DMS153 treated with DMSO at 0.1 percent for 48 hours (cell line): ENCODE measurements at regions not wholly inside any gene's neighbourhood (a gene's known extent, or its start where the extent isn't known, plus 50 kb on each side); places are given as distances from the start of the nearest gene placed in this dataset.
"Not testable (repeated sequence)": the region's sequence is repeated elsewhere in the genome, so short reads cannot be mapped to it uniquely, and the experiment has no call there.

Source experiments
- DNase-seq: peaks from one replicate; lab custom pipeline; 2025; ENCODE audit not compliant: unreplicated experiment; lab: John Stamatoyannopoulos, UW

DNA sequence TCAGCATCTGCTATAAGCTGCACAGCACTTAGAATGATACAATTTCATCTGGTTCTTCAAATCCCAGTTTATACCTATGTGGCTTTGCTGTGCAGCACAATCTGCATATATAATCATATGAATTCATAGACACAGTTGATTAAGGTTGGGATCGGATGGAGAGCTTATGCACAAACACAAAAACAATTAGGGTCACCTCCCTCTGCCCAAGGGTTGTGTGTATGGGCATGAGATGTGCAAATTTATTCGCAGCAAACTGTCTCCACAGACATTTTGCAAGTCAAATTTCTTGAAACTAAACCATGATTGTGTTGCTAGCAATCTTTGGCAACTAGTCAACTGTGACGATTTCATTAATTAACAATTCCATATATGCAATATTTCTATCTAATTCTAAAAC lies 955.7 kb downstream of the SORCS3 start:
- DNase-seq, result no peak

DNA sequence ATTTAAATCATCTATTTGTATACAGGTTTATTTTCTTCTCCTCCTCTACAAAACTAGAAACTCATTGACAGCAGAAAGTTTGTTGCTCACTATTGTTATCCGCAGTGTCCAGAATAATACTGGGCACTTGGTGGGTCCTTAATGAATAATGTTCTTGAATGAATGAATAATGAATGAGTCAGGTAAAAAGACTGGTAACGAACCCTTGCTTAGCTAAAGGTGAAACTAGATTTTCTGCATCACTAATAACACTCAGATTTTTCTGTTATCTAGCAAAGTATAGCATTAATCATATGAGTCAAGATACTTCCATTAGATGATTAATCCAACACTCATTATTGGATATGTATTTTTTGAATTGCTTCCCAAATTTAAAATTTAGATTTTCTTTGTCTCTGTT lies 953.2 kb downstream of the SORCS3 start:
- DNase-seq, result no peak

DNA sequence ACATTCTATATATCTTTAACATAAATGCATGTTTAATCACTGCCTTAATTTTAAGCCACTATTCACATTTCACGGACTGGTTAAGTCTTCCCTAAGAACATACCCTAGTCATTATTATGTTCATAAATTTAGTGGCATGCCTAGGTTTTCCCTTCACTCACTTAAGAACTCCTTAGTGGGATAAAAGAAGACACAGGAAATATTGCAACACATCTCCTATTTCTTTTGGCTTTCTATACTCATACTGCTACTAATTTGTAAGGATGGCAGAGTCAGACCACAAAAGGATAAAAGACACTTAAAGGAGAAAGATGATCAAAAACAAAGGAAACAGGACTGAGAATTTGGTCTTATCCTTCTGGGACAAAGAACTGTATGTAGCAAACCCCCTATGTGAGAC lies 951.4 kb downstream of the SORCS3 start:
- no peak for DNase-seq

DNA sequence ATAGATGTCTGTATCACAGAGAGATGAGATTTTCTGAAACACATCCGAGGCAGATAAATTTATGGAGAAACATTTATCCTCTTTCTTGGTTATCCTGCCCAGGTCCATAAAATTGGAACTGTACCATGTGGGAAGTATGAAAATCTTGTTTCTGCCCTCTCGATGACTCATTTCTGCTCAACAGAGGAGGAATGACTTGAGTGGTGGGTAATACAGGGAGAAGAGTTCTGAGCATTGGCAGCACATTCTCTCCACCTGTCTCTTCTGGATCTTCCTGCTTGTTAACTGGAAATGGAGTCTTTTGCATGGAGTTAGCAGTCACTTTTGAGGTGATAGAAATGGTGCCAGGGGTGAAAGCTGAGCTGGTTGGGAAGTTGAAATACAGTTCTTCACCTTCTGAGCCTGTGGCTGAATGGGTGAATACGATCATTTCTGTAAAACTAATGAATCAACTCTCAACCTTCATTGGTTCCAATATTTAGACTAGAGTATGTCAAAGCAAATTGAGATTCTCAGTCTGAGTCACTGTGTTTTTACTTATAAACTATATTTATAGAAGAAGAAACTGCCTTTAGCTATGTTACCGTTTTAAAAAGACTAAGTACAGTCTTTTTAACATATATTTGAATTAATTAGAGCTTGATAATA lies 945.5 kb downstream of the SORCS3 start:
- no peak for DNase-seq

DNA sequence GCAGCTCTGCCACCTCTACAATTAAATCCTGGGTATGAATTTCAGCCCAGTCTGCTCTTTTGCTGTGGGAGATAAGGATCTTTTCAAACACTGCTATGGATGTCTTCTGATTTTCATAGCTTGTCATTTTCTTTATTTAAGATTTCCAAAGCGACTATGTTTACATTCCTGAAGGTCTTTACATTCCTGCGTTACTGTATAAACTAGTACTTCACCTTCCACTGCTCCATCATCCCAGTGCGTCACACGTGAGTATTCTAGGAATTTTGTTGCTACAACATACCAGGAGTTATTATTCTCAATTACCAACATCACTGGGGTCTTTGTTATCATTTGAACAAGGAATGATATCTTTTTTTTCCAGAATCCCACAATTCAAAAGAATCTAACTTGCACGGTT lies 944.7 kb downstream of the SORCS3 start:
- DNase-seq, result no peak

DNA sequence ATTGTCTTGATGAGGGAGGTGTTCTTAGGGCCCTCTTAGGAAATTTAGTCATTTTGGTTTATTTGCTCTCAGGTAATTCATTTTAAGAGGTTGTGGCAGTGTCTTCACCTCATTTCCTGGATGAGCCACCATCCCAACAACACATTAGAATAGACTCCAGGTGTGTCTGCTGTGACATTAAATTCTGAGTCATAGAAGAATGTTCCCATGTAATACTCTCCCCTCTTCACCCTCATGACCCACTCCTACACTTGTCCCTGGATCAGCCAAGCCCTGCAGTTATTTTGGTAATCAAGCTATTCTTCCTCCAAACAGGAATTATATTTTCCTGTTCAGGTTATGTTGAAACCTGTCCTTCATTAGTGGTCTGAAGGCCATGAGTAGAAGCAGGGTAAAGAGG lies 944.1 kb downstream of the SORCS3 start:
- no peak for DNase-seq

DNA sequence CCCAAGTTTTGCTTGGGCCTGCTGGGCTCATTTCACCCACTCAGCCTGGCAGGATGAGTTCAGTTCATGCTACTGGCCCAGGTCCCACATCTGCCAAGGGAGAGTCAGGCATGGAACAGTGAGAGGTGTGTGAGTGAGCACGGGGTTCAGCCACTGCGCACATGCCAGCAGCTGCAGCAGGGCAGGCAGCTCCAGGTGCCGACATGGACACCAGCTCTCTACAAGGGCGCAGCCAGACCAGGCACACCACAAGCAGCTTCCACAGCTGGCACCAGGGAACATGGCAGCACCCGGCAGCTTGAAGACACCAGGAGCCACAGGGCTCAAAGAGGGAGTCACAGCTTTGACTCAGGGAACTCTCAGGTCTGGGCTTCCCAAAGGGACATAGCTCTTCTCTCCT lies 938.0 kb downstream of the SORCS3 start:
- no peak for DNase-seq

DNA sequence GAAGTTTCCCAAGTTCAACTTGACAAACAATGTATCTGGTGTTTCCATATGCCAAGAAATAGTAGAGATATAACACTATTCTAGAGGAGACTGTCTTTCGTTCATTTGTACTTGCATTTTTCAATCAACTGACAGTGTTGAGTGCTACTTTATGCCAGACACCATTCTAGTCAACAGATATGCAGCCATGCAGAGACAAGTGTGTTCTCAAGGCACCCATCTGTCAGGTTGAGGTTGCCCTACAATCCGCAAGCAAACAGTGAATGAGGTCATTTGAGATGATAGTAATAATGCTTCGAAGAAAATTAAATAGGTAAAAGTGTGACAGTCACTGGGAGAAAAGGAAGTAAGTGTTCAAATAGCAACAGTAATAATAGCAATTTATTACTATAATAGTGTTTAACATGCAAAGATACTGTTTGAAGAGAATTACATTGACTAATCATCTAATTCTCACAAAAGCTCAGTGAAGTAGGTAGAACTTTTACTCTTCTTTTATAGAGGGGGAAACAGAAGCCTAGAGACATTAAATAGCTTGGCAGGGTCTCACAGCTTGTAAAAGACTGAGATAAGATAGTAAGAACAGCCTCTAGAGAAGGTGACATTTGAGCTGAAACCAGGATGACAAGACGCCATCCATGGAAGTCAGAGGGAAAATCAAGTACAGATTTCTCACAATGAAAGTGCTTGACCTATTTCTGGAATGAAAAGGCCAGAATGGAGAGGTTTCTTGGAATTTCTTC lies 936.9 kb downstream of the SORCS3 start:
- no peak for DNase-seq

DNA sequence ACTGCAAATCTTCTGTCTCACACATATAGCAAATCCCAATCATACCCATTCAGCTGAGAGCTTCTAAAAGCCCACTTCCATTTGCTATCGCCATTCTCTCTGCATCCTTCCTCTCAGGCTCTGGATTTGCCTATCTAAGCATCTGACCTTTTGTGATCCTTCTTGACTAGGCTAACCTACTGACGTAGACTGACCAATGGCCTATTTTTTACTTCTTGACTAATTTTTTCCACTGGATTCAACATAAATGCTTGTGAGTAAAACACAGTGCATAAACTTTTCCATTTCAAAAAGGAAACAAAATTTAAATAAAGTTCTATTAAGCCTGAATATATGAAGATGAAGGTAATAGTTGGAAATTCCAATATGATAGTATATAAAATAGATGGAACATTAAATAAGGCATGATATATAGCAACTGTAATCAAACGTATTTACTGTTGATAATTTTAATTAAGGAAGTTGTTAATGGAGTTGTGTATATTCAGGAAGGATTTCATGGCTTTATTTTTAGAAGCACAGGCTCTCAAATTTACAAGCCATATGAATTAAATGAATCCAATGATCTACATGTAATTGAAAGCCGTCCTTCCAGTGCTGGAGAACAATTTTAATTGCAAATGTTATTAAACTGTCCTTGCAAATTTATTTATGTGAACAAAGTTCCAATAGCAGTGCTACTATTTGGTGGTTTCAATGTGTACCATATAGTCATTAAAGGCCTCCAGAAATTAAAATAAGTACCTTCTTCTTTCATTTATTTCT lies 918.4 kb downstream of the SORCS3 start:
- no peak for DNase-seq

DNA sequence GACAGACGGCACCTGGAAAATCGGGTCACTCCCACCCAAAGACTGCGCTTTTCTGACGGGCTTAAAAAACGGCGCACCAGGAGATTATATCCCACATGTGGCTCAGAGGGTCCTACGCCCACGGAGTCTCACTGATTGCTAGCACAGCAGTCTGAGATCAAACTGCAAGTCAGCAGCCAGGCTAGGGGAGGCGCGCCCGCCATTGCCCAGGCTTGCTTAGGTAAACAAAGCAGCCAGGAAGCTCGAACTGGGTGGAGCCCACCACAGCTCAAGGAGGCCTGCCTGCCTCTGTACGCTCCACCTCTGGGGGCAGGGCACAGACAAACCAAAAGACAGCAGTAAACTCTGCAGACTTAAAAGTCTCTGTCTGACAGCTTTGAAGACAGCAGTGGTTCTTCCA lies 909.4 kb downstream of the SORCS3 start:
- not testable (repeated sequence) for DNase-seq

DNA sequence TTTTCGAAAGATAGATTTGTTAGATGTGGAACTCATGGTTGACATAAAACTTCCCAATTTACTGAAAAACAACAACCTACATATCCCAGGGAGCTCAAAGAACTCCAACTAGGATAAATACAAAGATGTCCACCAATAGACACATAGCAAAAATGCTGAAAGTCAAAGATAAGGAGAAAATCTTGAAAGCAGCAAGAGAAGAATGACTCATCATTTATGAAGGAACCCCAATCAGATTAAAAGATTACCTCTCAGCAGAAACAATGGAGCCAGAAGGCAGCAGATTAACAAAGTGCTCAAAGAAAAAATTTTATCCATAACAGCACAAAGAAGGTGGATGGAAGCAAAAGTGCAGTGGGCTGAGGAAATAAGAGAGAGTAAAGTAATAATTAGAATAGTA lies 908.6 kb downstream of the SORCS3 start:
- DNase-seq, result no peak

DNA sequence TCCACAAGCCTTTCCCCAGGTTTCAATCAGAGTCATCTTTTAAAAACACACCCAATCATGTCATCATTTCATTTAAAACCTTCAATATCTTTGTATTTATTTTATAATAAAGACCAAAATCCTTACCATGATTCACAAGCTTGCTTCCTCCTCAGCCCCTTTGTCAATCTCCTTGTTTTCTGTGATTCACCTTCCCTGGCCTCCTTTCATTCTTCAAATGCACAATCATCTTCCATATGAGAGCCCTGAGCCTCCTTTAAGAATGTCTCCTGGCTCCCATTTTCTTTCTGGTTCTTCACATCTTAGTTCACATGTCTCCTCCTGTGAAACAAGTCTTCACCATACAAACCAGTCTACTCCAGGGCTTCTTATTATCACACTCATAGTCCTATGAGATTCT lies 904.0 kb downstream of the SORCS3 start:
- no peak for DNase-seq

DNA sequence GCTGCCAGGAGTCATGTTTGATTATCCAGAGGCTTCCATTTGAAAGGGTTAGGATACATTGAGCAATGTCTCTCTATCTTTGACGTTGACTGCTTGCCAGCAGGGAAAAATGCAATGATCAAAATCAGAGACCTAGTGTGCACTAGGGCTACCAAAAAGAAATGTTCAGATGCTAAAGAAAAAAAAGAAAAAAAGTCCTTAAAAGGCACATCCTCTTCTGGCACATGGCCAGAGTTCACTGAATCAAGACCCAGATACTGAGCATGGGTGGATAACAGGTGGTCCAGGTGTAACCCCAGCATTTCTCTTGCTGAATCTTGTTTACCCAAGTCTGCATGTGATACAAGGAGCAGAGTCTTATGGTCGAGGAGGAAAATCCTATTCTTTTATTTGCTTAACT lies 899.3 kb downstream of the SORCS3 start:
- no peak for DNase-seq

DNA sequence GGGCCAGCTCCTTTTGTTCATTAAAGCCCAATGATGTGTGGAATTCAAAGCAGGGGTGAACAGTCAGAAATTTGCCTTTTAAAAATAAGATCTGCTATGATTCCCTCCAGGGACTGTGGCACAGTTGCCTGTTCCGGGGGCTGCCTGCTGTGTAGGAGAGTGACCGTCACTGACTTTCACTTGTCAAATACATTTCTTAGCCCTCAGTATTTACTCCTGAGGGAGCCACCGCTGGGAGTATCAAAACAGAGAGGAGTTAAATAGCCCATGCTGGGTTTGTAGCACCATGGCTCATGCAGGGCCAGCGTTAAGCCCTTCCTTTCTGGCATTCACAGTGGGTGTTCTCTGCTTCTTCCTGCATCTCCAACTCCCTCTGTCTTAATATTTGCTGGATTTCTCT lies 897.8 kb downstream of the SORCS3 start:
- DNase-seq, result no peak

DNA sequence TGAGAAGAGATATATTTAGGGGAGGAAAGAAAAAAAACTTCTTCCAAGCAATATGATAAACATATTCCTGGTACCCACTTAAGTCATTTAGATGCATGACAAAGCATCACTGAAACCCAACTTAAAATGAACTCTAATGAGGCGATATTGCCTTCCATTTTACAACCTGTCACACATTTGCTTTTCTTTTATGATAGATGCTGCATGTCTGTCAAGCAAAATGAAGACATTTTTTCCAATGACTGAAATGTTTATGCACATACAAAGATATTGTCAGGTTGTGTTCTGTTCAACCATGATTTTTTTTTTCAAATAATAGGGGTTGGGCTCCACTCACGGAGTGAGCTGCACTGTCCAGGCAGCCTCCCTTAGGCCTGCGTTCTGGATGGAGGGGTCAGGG lies 894.4 kb downstream of the SORCS3 start:
- no peak for DNase-seq

DNA sequence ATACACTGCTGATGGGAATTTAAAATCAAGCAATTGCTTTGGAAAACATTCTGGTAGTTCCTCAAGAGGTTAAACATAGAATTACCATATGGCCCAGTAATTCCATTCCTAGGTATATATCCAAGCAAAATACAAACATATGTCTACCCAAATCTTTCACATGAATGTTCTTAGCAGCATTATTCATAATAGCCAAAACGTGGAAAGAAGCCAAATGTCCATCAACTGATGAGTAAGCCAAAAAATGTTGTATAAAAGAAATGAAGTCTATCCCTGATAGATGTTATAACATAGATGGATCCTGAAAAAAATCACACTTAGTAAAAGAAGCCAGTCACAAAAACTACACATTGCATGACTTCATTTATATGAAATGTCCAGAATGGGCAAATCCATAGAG lies 893.0 kb downstream of the SORCS3 start:
- no peak for DNase-seq

DNA sequence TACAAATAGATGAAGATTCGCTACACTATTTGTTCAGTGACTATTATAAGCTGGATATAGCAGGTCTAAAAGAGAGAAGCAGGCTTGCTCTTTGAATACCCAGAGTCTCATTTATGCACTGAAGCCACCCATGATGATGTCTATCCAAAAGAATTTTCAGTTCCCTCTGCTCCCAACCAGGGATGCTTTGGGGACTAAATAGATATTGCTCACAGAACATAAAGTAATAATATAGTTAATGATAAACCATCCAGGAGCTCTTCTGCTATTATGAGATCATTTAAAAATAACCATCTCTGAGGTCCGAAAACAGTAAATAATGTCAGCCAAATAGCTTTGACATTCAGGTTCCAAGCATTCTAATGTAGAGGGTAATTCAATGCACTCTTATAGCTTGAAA lies 875.4 kb downstream of the SORCS3 start:
- no peak for DNase-seq

DNA sequence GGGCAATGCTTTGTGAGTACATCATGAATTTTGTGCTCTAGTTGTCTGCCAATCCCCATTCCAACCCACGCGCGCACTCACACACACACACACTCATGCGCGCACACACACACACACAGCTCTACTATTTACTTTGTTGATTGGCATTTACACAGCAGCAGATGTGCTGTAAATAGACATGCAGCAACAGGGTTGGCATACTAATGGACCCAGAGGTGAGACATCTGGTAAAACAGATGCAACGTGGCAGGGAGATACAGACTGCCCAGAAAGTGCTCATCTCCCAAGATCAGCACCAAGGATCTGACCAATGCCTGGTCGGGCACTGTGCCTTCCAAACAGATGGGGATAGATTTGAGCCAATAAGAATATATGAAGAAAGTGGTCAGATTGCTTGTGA lies 873.0 kb downstream of the SORCS3 start:
- no peak for DNase-seq

DNA sequence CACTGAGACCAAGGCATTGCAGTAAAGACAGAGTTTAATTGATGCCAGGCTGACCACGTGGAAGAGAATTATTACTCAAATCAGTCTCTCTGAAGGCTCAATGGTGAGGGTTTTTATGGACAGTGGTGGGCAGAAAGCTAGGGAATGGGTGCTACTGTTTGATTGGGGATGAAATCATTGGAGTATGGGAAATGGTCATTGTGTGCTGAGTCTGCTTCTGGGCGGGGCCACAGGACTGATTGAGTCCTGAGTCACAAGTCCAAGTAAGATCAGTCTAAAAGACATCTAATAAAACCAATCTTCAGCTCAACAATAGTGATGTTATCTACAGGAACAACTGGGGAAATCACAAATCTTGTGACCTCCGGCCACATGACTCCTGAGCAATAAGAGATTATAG lies 868.4 kb downstream of the SORCS3 start:
- no peak for DNase-seq

DNA sequence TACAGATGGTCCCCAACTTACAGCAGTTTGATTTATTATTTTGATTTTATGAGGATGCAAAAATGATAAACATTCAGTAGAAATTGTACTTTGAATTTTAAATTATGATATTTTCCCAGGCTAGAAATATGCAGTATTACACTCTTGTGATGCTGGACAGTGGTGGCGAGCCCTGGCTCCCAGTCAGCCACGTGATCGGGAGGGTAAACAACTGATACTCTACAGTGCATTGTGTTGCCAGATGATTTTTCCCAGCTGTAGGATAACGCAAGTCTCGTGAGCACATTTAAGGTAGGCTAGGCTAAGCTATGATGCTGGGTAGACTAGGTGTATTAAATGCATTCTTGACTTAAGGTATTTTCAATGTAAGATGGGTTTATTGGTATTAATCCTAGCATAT lies 865.2 kb downstream of the SORCS3 start:
- DNase-seq, result no peak

DNA sequence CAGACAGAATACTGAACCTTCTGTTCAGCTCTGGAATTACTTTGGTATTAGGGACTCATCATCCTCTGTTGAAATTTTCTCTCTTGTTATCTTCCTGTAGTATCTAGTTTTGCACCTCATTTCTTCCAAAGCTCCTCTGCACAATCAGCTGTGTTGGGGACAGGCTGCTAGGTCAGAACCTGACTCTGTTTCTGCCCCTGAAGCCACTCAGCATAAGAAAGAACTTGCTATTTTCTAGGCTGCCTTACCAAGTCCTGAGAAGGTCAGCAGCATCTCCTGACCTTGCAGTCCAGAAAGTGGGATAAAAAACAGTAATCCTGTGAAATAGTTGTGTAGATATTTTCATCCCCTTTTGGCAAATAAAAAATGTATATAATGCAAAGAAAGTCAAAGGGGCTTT lies 862.6 kb downstream of the SORCS3 start:
- no peak for DNase-seq

DNA sequence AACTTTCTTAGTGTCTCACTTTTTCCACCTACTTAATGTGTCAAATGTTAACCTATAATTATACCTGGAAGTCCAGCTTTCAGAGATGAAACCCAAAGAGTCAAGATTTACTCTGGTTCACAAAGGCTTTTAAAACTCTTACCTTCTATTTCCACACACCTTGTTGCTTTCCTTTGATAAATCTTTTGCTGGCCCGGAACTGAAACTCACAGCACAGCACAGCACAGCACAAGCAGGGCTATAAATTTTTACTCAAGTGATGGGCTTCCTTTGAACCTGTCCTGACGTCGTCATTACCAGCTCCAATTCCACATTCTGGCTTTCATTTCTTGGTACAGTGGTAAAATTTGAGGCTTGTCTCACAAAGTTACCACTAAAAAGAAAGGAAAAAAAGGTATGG lies 861.0 kb downstream of the SORCS3 start:
- no peak for DNase-seq
